ENCODE measurements at regions not wholly inside any gene's neighbourhood (a gene's known extent, or its start where the extent isn't known, plus 50 kb on each side); places are given as distances from the start of the nearest gene placed in this dataset.

DNA sequence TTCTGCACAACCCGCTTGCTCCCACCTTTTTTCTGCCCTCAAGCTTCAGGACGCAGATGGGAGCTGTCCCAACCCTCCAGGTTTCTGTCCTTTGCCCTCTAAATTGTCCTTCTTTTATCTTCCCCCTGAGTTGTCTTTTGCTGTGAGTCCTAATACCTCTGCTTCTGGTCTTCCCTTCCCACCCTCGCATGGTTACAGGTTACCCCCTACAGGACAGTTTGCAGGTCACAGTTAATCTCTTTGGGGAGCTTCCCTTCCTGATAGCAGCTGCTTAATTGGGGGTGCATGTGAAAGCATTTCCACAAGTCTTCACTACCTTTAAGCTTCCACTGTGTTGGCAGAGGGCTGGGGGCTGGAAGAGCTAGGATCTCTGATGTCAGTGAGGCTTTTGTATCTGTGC lies 121.5 kb upstream of the CXCL12 start:
- no peaks in the 10 kb centered on the region for H3K4me1 ChIP-seq (ENCODE audit: control insufficient read depth in 2 of 2, insufficient read depth in 2 of 2, low read length in 1 of 2)
- no peak overlapping the region for H3K27ac ChIP-seq (ENCODE audit: low read depth in 2 of 2, low read length in 1 of 2)
- H3K36me3 ChIP-seq (ENCODE audit: control insufficient read depth in 2 of 2, insufficient read depth in 2 of 2, low read length in 1 of 2): no peaks in the 10 kb centered on the region
- H3K4me3 ChIP-seq (ENCODE audit: low read depth in 1 of 2, low read length in 2 of 2): no peak overlapping the region
- H3K9me3 ChIP-seq (ENCODE audit: control insufficient read depth in 2 of 2, insufficient read depth in 1 of 2, low read depth in 1 of 2, low read length in 1 of 2): peaks cover 0 to 7% of the 10 kb centered on the region in 2 donors
- no peaks in the 10 kb centered on the region for H3K27me3 ChIP-seq (ENCODE audit: control insufficient read depth in 1 of 2, insufficient read depth in 2 of 2, low read length in 2 of 2)
- 67 to 74% methylated on average over 3 of the region's 3 CpGs for WGBS, 2 donors

- no peak overlapping the region for H3K27ac ChIP-seq (ENCODE audit: low read depth in 2 of 2, low read length in 1 of 2)
- peaks cover 0 to 7% of the 10 kb centered on the region in 2 donors for H3K9me3 ChIP-seq (ENCODE audit: control insufficient read depth in 2 of 2, insufficient read depth in 1 of 2, low read depth in 1 of 2, low read length in 1 of 2)
- H3K4me3 ChIP-seq (ENCODE audit: low read depth in 1 of 2, low read length in 2 of 2): no peak overlapping the region
- no peaks in the 10 kb centered on the region for H3K4me1 ChIP-seq (ENCODE audit: control insufficient read depth in 2 of 2, insufficient read depth in 2 of 2, low read length in 1 of 2)
- H3K36me3 ChIP-seq (ENCODE audit: control insufficient read depth in 2 of 2, insufficient read depth in 2 of 2, low read length in 1 of 2): no peaks in the 10 kb centered on the region
- no peaks in the 10 kb centered on the region for H3K27me3 ChIP-seq (ENCODE audit: control insufficient read depth in 1 of 2, insufficient read depth in 2 of 2, low read length in 2 of 2)
- WGBS, 2 donors: 77 to 86% methylated on average over 6 of the region's 6 CpGs
Measured at GRCh38 chr10:44510379-44511115, 125.7 kb upstream of the CXCL12 start.

- H3K27me3 ChIP-seq (ENCODE audit: control insufficient read depth in 1 of 2, insufficient read depth in 2 of 2, low read length in 2 of 2): no peaks in the 10 kb centered on the region
- no peak overlapping the region for H3K4me3 ChIP-seq (ENCODE audit: low read depth in 1 of 2, low read length in 2 of 2)
- WGBS, 2 donors: 75 to 77% methylated on average over 2 of the region's 2 CpGs
- no peaks in the 10 kb centered on the region for H3K4me1 ChIP-seq (ENCODE audit: control insufficient read depth in 2 of 2, insufficient read depth in 2 of 2, low read length in 1 of 2)
- H3K27ac ChIP-seq (ENCODE audit: low read depth in 2 of 2, low read length in 1 of 2): no peak overlapping the region
- H3K36me3 ChIP-seq (ENCODE audit: control insufficient read depth in 2 of 2, insufficient read depth in 2 of 2, low read length in 1 of 2): no peaks in the 10 kb centered on the region
- peaks cover 0 to 4% of the 10 kb centered on the region in 2 donors for H3K9me3 ChIP-seq (ENCODE audit: control insufficient read depth in 2 of 2, insufficient read depth in 1 of 2, low read depth in 1 of 2, low read length in 1 of 2)
Measured at GRCh38 chr10:44511166-44511565, 126.3 kb upstream of the CXCL12 start.

DNA sequence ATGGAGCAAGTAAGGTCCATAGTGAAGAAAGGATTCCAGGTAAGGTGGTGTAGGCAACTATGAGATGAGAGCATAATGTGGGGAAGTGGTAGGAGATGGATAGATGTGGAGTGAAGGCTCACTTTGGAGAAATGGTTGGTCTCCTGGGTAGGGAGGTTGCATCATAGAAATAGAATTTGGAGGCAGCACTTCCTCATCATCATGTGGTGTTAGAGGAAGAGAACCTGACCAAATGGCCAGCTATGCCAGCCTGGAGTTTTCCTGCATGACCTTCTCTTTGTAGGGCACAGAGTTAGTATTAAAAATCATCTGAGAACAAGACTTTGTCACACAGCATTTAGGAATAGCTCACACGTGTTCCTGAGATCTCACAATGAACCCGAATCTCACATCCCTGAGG lies 126.7 kb upstream of the CXCL12 start:
- H3K36me3 ChIP-seq (ENCODE audit: control insufficient read depth in 2 of 2, insufficient read depth in 2 of 2, low read length in 1 of 2): no peaks in the 10 kb centered on the region
- no peaks in the 10 kb centered on the region for H3K4me1 ChIP-seq (ENCODE audit: control insufficient read depth in 2 of 2, insufficient read depth in 2 of 2, low read length in 1 of 2)
- H3K27me3 ChIP-seq (ENCODE audit: control insufficient read depth in 1 of 2, insufficient read depth in 2 of 2, low read length in 2 of 2): no peaks in the 10 kb centered on the region
- H3K4me3 ChIP-seq (ENCODE audit: low read depth in 1 of 2, low read length in 2 of 2): no peak overlapping the region
- WGBS, 2 donors: 78 to 82% methylated on average over 2 of the region's 2 CpGs
- H3K9me3 ChIP-seq (ENCODE audit: control insufficient read depth in 2 of 2, insufficient read depth in 1 of 2, low read depth in 1 of 2, low read length in 1 of 2): peaks cover 0 to 4% of the 10 kb centered on the region in 2 donors
- H3K27ac ChIP-seq (ENCODE audit: low read depth in 2 of 2, low read length in 1 of 2): no peak overlapping the region

DNA sequence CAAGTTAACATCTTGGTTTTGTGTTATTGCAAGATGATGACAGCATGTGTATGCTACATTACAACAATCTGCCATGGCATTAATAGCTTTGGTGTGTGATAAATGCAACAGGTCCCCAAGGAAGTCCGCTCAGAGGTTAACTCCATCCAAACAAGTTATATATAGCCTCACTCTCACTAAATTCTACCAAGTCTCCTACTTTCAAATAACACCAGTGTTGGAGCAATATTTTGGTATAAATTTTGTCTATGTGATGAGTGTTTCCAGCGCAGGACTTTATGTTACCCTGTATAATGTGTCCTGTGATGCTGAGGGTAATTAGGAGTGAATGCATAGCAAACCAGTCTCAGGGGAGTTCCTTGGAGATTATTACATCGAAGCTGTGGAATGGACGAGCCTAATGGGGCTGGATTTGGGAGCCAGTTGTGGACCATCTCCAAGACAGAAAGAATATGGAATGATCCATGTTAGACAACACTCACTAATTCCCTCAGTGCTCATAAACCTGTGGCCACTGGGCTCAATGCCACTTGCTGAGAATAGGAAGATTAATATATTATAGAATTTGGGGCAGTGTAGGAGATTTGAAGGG lies 127.6 kb upstream of the CXCL12 start:
- 64 to 66% methylated on average over 4 of the region's 4 CpGs for WGBS, 2 donors

DNA sequence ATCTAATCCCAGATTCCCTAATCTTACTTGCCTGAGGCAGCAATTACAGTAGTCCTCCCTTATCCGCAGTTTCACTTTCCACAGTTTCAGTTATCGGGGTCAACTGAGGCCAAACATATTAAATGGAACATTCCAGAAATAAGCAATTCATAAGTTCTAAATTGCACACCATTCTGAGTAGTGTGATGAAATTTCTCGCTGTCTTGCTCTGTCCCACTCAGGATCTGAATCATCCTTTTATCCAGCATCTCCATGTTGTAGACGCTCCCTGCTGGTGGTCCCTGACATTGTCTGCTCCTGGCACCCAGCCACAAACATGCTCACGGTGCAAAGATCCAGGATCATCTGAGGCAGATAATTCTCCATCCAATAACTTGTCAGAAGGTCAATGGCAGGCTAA lies 128.7 kb upstream of the CXCL12 start:
- H3K9me3 ChIP-seq (ENCODE audit: control insufficient read depth in 2 of 2, insufficient read depth in 1 of 2, low read depth in 1 of 2, low read length in 1 of 2): peaks cover 0 to 7% of the 10 kb centered on the region in 2 donors
- no peaks in the 10 kb centered on the region for H3K36me3 ChIP-seq (ENCODE audit: control insufficient read depth in 2 of 2, insufficient read depth in 2 of 2, low read length in 1 of 2)
- H3K27ac ChIP-seq (ENCODE audit: low read depth in 2 of 2, low read length in 1 of 2): no peak overlapping the region
- no peak overlapping the region for H3K4me3 ChIP-seq (ENCODE audit: low read depth in 1 of 2, low read length in 2 of 2)
- 59 to 64% methylated on average over 5 of the region's 5 CpGs for WGBS, 2 donors
- no peaks in the 10 kb centered on the region for H3K4me1 ChIP-seq (ENCODE audit: control insufficient read depth in 2 of 2, insufficient read depth in 2 of 2, low read length in 1 of 2)
- H3K27me3 ChIP-seq (ENCODE audit: control insufficient read depth in 1 of 2, insufficient read depth in 2 of 2, low read length in 2 of 2): no peaks in the 10 kb centered on the region

More for the DNA sequence above, 127.6 kb upstream of the CXCL12 start:
- no peaks in the 10 kb centered on the region for H3K27me3 ChIP-seq (ENCODE audit: control insufficient read depth in 1 of 2, insufficient read depth in 2 of 2, low read length in 2 of 2)
- no peaks in the 10 kb centered on the region for H3K36me3 ChIP-seq (ENCODE audit: control insufficient read depth in 2 of 2, insufficient read depth in 2 of 2, low read length in 1 of 2)
- H3K4me1 ChIP-seq (ENCODE audit: control insufficient read depth in 2 of 2, insufficient read depth in 2 of 2, low read length in 1 of 2): no peaks in the 10 kb centered on the region
- no peak overlapping the region for H3K27ac ChIP-seq (ENCODE audit: low read depth in 2 of 2, low read length in 1 of 2)
- H3K9me3 ChIP-seq (ENCODE audit: control insufficient read depth in 2 of 2, insufficient read depth in 1 of 2, low read depth in 1 of 2, low read length in 1 of 2): peaks cover 0 to 4% of the 10 kb centered on the region in 2 donors
- no peak overlapping the region for H3K4me3 ChIP-seq (ENCODE audit: low read depth in 1 of 2, low read length in 2 of 2)

- no peak overlapping the region for H3K27ac ChIP-seq (ENCODE audit: low read depth in 2 of 2, low read length in 1 of 2)
- WGBS, 2 donors: 69 to 70% methylated on average over 6 of the region's 6 CpGs
- peaks cover 0 to 4% of the 10 kb centered on the region in 2 donors for H3K9me3 ChIP-seq (ENCODE audit: control insufficient read depth in 2 of 2, insufficient read depth in 1 of 2, low read depth in 1 of 2, low read length in 1 of 2)
- H3K36me3 ChIP-seq (ENCODE audit: control insufficient read depth in 2 of 2, insufficient read depth in 2 of 2, low read length in 1 of 2): no peaks in the 10 kb centered on the region
- no peaks in the 10 kb centered on the region for H3K4me1 ChIP-seq (ENCODE audit: control insufficient read depth in 2 of 2, insufficient read depth in 2 of 2, low read length in 1 of 2)
- no peak overlapping the region for H3K4me3 ChIP-seq (ENCODE audit: low read depth in 1 of 2, low read length in 2 of 2)
- H3K27me3 ChIP-seq (ENCODE audit: control insufficient read depth in 1 of 2, insufficient read depth in 2 of 2, low read length in 2 of 2): no peaks in the 10 kb centered on the region
Measured at GRCh38 chr10:44516891-44517290, 132.0 kb upstream of the CXCL12 start.

DNA sequence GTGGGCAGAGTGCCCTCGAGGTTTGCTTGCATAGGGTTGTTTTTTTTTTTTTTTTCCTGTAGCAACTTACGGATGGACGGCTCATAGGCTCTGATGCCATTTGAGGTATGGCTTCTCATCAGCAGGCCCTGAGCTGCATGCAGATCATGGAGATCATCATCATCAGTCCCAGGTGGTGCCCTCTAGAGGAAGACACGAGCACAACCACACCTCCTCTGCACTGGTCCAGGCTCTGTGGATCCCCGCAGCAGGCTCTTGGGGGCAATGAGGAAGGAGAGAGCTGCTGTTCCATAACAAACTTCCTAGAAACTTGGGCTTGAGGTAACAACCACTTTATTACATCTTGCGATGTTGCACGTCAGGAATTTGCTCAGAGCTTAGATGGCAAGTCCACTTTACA lies 132.7 kb upstream of the CXCL12 start:
- Histone ChIP-seq H3K4me3 (ENCODE audit: low read depth in 1 of 2, low read length in 2 of 2) (no peak overlapping the region), H3K4me1 (ENCODE audit: control insufficient read depth in 2 of 2, insufficient read depth in 2 of 2, low read length in 1 of 2) (no peaks in the 10 kb centered on the region), H3K9me3 (ENCODE audit: control insufficient read depth in 2 of 2, insufficient read depth in 1 of 2, low read depth in 1 of 2, low read length in 1 of 2) (peaks cover 0 to 4% of the 10 kb centered on the region in 2 donors), H3K27me3 (ENCODE audit: control insufficient read depth in 1 of 2, insufficient read depth in 2 of 2, low read length in 2 of 2) (no peaks in the 10 kb centered on the region), H3K27ac (ENCODE audit: low read depth in 2 of 2, low read length in 1 of 2) (no peak overlapping the region), H3K36me3 (ENCODE audit: control insufficient read depth in 2 of 2, insufficient read depth in 2 of 2, low read length in 1 of 2) (no peaks in the 10 kb centered on the region)
- WGBS, 2 donors: 72 to 78% methylated on average over 7 of the region's 7 CpGs

GRCh38 chr10:44519361-44519760 lies 134.5 kb upstream of the CXCL12 start:
- Histone ChIP-seq H3K4me1 (ENCODE audit: control insufficient read depth in 2 of 2, insufficient read depth in 2 of 2, low read length in 1 of 2) (no peaks in the 10 kb centered on the region), H3K27me3 (ENCODE audit: control insufficient read depth in 1 of 2, insufficient read depth in 2 of 2, low read length in 2 of 2) (no peaks in the 10 kb centered on the region), H3K9me3 (ENCODE audit: control insufficient read depth in 2 of 2, insufficient read depth in 1 of 2, low read depth in 1 of 2, low read length in 1 of 2) (peaks cover 0 to 4% of the 10 kb centered on the region in 2 donors), H3K36me3 (ENCODE audit: control insufficient read depth in 2 of 2, insufficient read depth in 2 of 2, low read length in 1 of 2) (no peaks in the 10 kb centered on the region), H3K4me3 (ENCODE audit: low read depth in 1 of 2, low read length in 2 of 2) (no peak overlapping the region), H3K27ac (ENCODE audit: low read depth in 2 of 2, low read length in 1 of 2) (no peak overlapping the region)
- WGBS, 2 donors: 29 to 39% methylated on average over 2 of the region's 2 CpGs

- no peaks in the 10 kb centered on the region for H3K36me3 ChIP-seq (ENCODE audit: control insufficient read depth in 2 of 2, insufficient read depth in 2 of 2, low read length in 1 of 2)
- H3K4me1 ChIP-seq (ENCODE audit: control insufficient read depth in 2 of 2, insufficient read depth in 2 of 2, low read length in 1 of 2): no peaks in the 10 kb centered on the region
- peaks cover 0 to 4% of the 10 kb centered on the region in 2 donors for H3K9me3 ChIP-seq (ENCODE audit: control insufficient read depth in 2 of 2, insufficient read depth in 1 of 2, low read depth in 1 of 2, low read length in 1 of 2)
- 80 to 84% methylated on average over 2 of the region's 2 CpGs for WGBS, 2 donors
- no peaks in the 10 kb centered on the region for H3K27me3 ChIP-seq (ENCODE audit: control insufficient read depth in 1 of 2, insufficient read depth in 2 of 2, low read length in 2 of 2)
- H3K27ac ChIP-seq (ENCODE audit: low read depth in 2 of 2, low read length in 1 of 2): no peak overlapping the region
- no peak overlapping the region for H3K4me3 ChIP-seq (ENCODE audit: low read depth in 1 of 2, low read length in 2 of 2)
Measured at GRCh38 chr10:44520651-44521050, 135.8 kb upstream of the CXCL12 start.

Data from esophagus (tissue), 2 donors.